ENCODE measurements at regions not wholly inside any gene's neighbourhood (a gene's known extent, or its start where the extent isn't known, plus 50 kb on each side); places are given as distances from the start of the nearest gene placed in this dataset.

DNA sequence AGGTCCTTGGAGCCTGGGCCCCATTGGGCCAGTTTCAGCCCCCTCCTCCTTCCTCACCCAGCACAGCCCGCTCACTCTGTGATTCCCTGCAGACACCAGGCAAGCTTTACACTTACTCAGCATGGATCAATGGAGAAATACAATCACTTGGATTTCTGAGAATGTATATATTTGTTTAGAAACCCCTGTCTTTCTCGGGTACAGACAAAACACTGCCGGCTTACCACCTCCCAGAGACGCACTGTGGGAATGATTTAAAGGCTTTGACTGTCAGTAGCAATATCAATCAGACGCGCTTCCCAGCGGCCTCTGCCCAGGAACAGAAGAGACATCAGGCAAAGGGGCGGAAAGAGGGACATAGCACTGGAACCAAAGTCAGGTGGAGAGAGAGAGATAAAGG is 186.5 kb downstream of the MAFB start:
- TF ChIP-seq, protein P1, sequence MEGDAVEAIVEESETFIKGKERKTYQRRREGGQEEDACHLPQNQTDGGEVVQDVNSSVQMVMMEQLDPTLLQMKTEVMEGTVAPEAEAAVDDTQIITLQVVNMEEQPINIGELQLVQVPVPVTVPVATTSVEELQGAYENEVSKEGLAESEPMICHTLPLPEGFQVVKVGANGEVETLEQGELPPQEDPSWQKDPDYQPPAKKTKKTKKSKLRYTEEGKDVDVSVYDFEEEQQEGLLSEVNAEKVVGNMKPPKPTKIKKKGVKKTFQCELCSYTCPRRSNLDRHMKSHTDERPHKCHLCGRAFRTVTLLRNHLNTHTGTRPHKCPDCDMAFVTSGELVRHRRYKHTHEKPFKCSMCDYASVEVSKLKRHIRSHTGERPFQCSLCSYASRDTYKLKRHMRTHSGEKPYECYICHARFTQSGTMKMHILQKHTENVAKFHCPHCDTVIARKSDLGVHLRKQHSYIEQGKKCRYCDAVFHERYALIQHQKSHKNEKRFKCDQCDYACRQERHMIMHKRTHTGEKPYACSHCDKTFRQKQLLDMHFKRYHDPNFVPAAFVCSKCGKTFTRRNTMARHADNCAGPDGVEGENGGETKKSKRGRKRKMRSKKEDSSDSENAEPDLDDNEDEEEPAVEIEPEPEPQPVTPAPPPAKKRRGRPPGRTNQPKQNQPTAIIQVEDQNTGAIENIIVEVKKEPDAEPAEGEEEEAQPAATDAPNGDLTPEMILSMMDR (conservative IDR thresholded peaks at IDR 0.05; ENCODE audit: low read length) = no peak
- no peak for TF ChIP-seq EZH2phosphoT487 (IDR thresholded peaks at IDR 0.05; ENCODE audit: borderline replicate concordance)
